H9 (cell line): ENCODE measurements at regions not wholly inside any gene's neighbourhood (a gene's known extent, or its start where the extent isn't known, plus 50 kb on each side); places are given as distances from the start of the nearest gene placed in this dataset.

Experiments used
- DNase-seq: peaks from one replicate; pipeline ENCODE4 v3.0.0-alpha.2; 2017
- H2AFZ ChIP-seq: one replicate; pipeline ENCODE4 v1.6.1; 2013; ENCODE audit warnings: mild to moderate bottlenecking, low read length, control low read depth, moderate library complexity
- H2AK5ac ChIP-seq: 2 replicates; pipeline ENCODE4 v1.6.1; 2013; ENCODE audit warnings: low read length, control low read depth, mixed read lengths; ENCODE audit not compliant: insufficient read length
- H2BK120ac ChIP-seq: one replicate; pipeline ENCODE4 v1.6.1; 2013; ENCODE audit warnings: low read depth, mild to moderate bottlenecking, low read length, control low read depth, inconsistent platforms; ENCODE audit not compliant: poor library complexity, severe bottlenecking
- H2BK12ac ChIP-seq: 2 replicates; pipeline ENCODE4 v1.6.1; 2013; ENCODE audit warnings: low read length, control low read depth, mixed read lengths, low read depth; ENCODE audit not compliant: insufficient read length
- H2BK15ac ChIP-seq: 2 replicates; pipeline ENCODE4 v1.6.1; 2013; ENCODE audit warnings: low read depth, low read length, control low read depth
- H2BK20ac ChIP-seq: one replicate; pipeline ENCODE4 v1.6.1; 2013; ENCODE audit warnings: low read depth, mild to moderate bottlenecking, low read length, control low read depth, inconsistent platforms; ENCODE audit not compliant: poor library complexity, severe bottlenecking
- H2BK5ac ChIP-seq: 2 replicates; pipeline ENCODE4 v1.6.1; 2013; ENCODE audit warnings: low read length, control low read depth, mixed read lengths; ENCODE audit not compliant: insufficient read length
- H3K14ac ChIP-seq: 2 replicates; pipeline ENCODE4 v1.6.1; 2013; ENCODE audit warnings: low read length, control low read depth; ENCODE audit not compliant: insufficient read depth
- H3K18ac ChIP-seq: 2 replicates; pipeline ENCODE4 v1.6.1; 2013; ENCODE audit warnings: low read depth, mild to moderate bottlenecking, mixed read lengths, low read length, control low read depth; ENCODE audit not compliant: insufficient read length
- H3K23ac ChIP-seq: 2 replicates; pipeline ENCODE4 v1.6.1; 2013; ENCODE audit warnings: low read length, control low read depth, mixed read lengths, low read depth; ENCODE audit not compliant: insufficient read length
- H3K23me2 ChIP-seq: 2 replicates; pipeline ENCODE4 v1.6.1; 2013; ENCODE audit warnings: low read depth, mild to moderate bottlenecking, mixed read lengths, low read length, control low read depth; ENCODE audit not compliant: insufficient read length, poor library complexity, severe bottlenecking
- H3K27ac ChIP-seq: 2 replicates; pipeline ENCODE4 v1.5.1; 2013; ENCODE audit warnings: low read length, control low read depth, mixed read lengths, low read depth; ENCODE audit not compliant: insufficient read length
- H3K27me3 ChIP-seq: 2 replicates; pipeline ENCODE4 v1.6.1; 2013; ENCODE audit warnings: low read length, control low read depth, inconsistent platforms; ENCODE audit not compliant: insufficient read depth
- H3K4ac ChIP-seq: 2 replicates; pipeline ENCODE4 v1.6.1; 2013; ENCODE audit warnings: low read depth, mild to moderate bottlenecking, control low read depth, inconsistent platforms, low read length, moderate library complexity
- H3K4me1 ChIP-seq: 2 replicates; pipeline ENCODE4 v1.6.1; 2013; ENCODE audit warnings: low read length, control low read depth, inconsistent platforms; ENCODE audit not compliant: insufficient read depth
- H3K4me2 ChIP-seq: 2 replicates; pipeline ENCODE4 v1.6.1; 2013; ENCODE audit warnings: low read length, control low read depth, mixed read lengths; ENCODE audit not compliant: insufficient read length, insufficient read depth
- H3K56ac ChIP-seq: 2 replicates; pipeline ENCODE4 v1.6.1; 2013; ENCODE audit warnings: low read depth, mild to moderate bottlenecking, mixed read lengths, low read length, control low read depth; ENCODE audit not compliant: insufficient read length
- H3K79me1 ChIP-seq: 2 replicates; pipeline ENCODE4 v1.6.1; 2013; ENCODE audit warnings: low read depth, mild to moderate bottlenecking, moderate library complexity, low read length, control low read depth, inconsistent platforms; ENCODE audit not compliant: insufficient read depth, poor library complexity, severe bottlenecking
- H3K79me2 ChIP-seq: 2 replicates; pipeline ENCODE4 v1.6.1; 2013; ENCODE audit warnings: low read length, control low read depth, inconsistent platforms; ENCODE audit not compliant: insufficient read depth
- H3K9ac ChIP-seq: 2 replicates; pipeline ENCODE4 v1.6.1; 2013; ENCODE audit warnings: low read length, control low read depth, mixed read lengths; ENCODE audit not compliant: insufficient read length; ENCODE audit errors: extremely low read depth
- H3K9me3 ChIP-seq: one replicate; pipeline ENCODE4 v1.6.1; 2013; ENCODE audit warnings: low read depth, low read length, inconsistent platforms; ENCODE audit not compliant: control insufficient read depth
- H3T11ph ChIP-seq: one replicate; pipeline ENCODE4 v1.6.1; 2013; ENCODE audit warnings: mild to moderate bottlenecking, low read length, control low read depth, inconsistent platforms
- H4K20me1 ChIP-seq: one replicate; pipeline ENCODE4 v1.6.1; 2013; ENCODE audit not compliant: control insufficient read depth, insufficient read length, insufficient read depth
- H4K5ac ChIP-seq: 2 replicates; pipeline ENCODE4 v1.6.1; 2013; ENCODE audit warnings: low read depth, mild to moderate bottlenecking, mixed read lengths, low read length, control low read depth; ENCODE audit not compliant: insufficient read length
- H4K8ac ChIP-seq: replicated peaks from 2 replicates; pipeline ENCODE4 v1.6.1; 2013; ENCODE audit warnings: low read length, control low read depth, mixed read lengths, low read depth; ENCODE audit not compliant: insufficient read length
- H4K91ac ChIP-seq: 2 replicates; pipeline ENCODE4 v1.6.1; 2013; ENCODE audit warnings: low read depth, mild to moderate bottlenecking, moderate library complexity, mixed read lengths, low read length, control low read depth; ENCODE audit not compliant: insufficient read length
- H3K27ac Mint-ChIP-seq, 3 experiments: 2 replicates in 2 of 3; 3 replicates in 1 of 3; pipeline ENCODE4 v1.8.0; 2020 to 2021; ENCODE audit warnings: mixed read lengths in 3 of 3, mild to moderate bottlenecking in 1 of 3, moderate library complexity in 1 of 3
- H3K27me3 Mint-ChIP-seq: 2 replicates; pipeline ENCODE4 v1.8.0; 2021; ENCODE audit warnings: low read depth, mild to moderate bottlenecking, moderate library complexity, mixed read lengths
- H3K36me3 Mint-ChIP-seq, 3 experiments: 2 replicates in 2 of 3; 3 replicates in 1 of 3; pipeline ENCODE4 v1.8.0; 2020 to 2021; ENCODE audit warnings: low read depth in 3 of 3, mixed read lengths in 3 of 3; ENCODE audit not compliant: insufficient read depth in 1 of 3
- H3K4me1 Mint-ChIP-seq, 2 experiments: 2 replicates each; pipeline ENCODE4 v1.8.0; 2020; ENCODE audit warnings: mixed read lengths in 2 of 2
- H3K4me3 Mint-ChIP-seq, 2 experiments: 2 replicates in 1 of 2; 3 replicates in 1 of 2; pipeline ENCODE4 v1.8.0; 2020 to 2021; ENCODE audit warnings: mild to moderate bottlenecking in 2 of 2, mixed read lengths in 2 of 2, moderate library complexity in 1 of 2
- H3K9me3 Mint-ChIP-seq, 2 experiments: 2 replicates in 1 of 2; 3 replicates in 1 of 2; pipeline ENCODE4 v1.8.0; 2020; ENCODE audit warnings: mild to moderate bottlenecking in 2 of 2, mixed read lengths in 2 of 2, moderate library complexity in 1 of 2
- WGBS: extraction: QIAGEN DNeasy Blood & Tissue Kit; methylation state at CpG from one replicate; pipeline ENCODE4 v1.1.7; 2013; ENCODE audit warnings: missing lambda C conversion rate, low lambda C conversion rate, mixed read lengths; ENCODE audit not compliant: insufficient read length; ENCODE audit errors: extremely low coverage; 5-methylcytosine and 5-hydroxymethylcytosine counted together
- TF ChIP-seq, protein P1 (sequence below): fragments of 200-600 bp; sonication (generic); conservative IDR thresholded peaks from 3 replicates; pipeline ENCODE4 v1.8.0; 2021; ENCODE audit warnings: antibody characterized with exemption, mild to moderate bottlenecking

DNA sequence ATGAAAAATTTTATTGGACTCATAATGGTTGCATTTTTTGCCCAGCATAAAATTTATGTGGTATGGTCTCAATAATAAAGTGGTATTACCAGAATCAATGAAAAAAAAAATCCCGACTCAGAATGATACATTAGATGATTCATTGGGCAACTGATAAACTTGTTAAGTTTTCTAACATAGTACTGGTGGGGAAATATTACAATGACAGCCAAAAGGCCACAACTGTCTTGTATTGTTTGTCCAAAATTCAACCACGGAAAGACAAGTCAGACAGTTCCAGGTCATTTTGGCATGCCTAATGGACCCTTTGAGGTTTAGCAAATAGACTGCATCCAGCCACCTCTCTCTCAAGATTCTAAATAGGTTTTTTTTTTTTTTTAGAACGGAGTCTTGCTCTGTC, 70.5 kb upstream of the TRIM9 start:
- no CpG with 5 or more reads among the region's 3 CpGs for WGBS
- no peaks in the 10 kb centered on the region for H3K36me3 Mint-ChIP-seq

More for the DNA sequence above, 70.5 kb upstream of the TRIM9 start:
- Histone ChIP-seq H4K20me1 (no peaks in the 10 kb centered on the region), H2BK12ac (no peak overlapping the region), H3K27me3 (no peaks in the 10 kb centered on the region), H3K4me2 (no peak overlapping the region), H2BK15ac (no peak overlapping the region), H4K5ac (no peak overlapping the region), H3K23ac (no peak overlapping the region), H3K9ac (no peak overlapping the region), H3T11ph (no peak overlapping the region), H2AK5ac (no peak overlapping the region), H3K4me1 (peaks cover 3% of the 10 kb centered on the region; the same call in 1 of the 2 replicates), H4K8ac (no peak overlapping the region), H3K79me2 (no peaks in the 10 kb centered on the region), H3K23me2 (no peaks in the 10 kb centered on the region), H2BK5ac (no peak overlapping the region), H3K14ac (no peak overlapping the region), H2AFZ (no peak overlapping the region), H2BK120ac (no peak overlapping the region), H3K4ac (no peak overlapping the region), H4K91ac (no peak overlapping the region), H3K9me3 (no peaks in the 10 kb centered on the region), H2BK20ac (no peak overlapping the region), H3K27ac (no peak overlapping the region), H3K18ac (no peak overlapping the region), H3K79me1 (no peaks in the 10 kb centered on the region), H3K56ac (no peak overlapping the region)
- H3K4me1 Mint-ChIP-seq: peaks cover 20 to 30% of the 10 kb centered on the region in 2 experiments
- no peak overlapping the region for H3K4me3 Mint-ChIP-seq
- H3K27ac Mint-ChIP-seq: no peak overlapping the region
- H3K27me3 Mint-ChIP-seq: no peaks in the 10 kb centered on the region
- TF ChIP-seq, protein P1, sequence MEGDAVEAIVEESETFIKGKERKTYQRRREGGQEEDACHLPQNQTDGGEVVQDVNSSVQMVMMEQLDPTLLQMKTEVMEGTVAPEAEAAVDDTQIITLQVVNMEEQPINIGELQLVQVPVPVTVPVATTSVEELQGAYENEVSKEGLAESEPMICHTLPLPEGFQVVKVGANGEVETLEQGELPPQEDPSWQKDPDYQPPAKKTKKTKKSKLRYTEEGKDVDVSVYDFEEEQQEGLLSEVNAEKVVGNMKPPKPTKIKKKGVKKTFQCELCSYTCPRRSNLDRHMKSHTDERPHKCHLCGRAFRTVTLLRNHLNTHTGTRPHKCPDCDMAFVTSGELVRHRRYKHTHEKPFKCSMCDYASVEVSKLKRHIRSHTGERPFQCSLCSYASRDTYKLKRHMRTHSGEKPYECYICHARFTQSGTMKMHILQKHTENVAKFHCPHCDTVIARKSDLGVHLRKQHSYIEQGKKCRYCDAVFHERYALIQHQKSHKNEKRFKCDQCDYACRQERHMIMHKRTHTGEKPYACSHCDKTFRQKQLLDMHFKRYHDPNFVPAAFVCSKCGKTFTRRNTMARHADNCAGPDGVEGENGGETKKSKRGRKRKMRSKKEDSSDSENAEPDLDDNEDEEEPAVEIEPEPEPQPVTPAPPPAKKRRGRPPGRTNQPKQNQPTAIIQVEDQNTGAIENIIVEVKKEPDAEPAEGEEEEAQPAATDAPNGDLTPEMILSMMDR: no peak
- DNase-seq: no peak
- 0 out of 5 replicates have a peak, but pooled peaks cover 0 to under 1% of the 10 kb centered on the region in 2 experiments for H3K9me3 Mint-ChIP-seq
